Endothelial cell of umbilical vein (primary cell): ENCODE measurements at regions not wholly inside any gene's neighbourhood (a gene's known extent, or its start where the extent isn't known, plus 50 kb on each side); places are given as distances from the start of the nearest gene placed in this dataset.

ENCODE experiments used
- BruUV-seq: library from RNA; stranded (reverse); fragments of 400-500 nt; replicated peaks from 2 replicates; lab custom pipeline; 2021; lab: Mats Ljungman, UMichigan
- CTCF ChIA-PET: fragments of 300-600, 350-600 bp; sonication (Branson Sonifier 250); formaldehyde crosslinking; loops from one replicate; lab custom pipeline; 2021; ENCODE audit warnings: antibody characterized with exemption, inconsistent platforms; lab: Charles Lee
- POLR2A ChIA-PET: fragments of 300-600, 350-600 bp; sonication (Branson Sonifier 250); formaldehyde crosslinking; loops from one replicate; lab custom pipeline; 2021; ENCODE audit warnings: antibody characterized with exemption, inconsistent platforms; lab: Charles Lee
- DNase-seq: peaks from one replicate; pipeline ENCODE4 v3.0.0-alpha.2; 2011; ENCODE audit warnings: low read depth, low spot score
- FAIRE-seq: peaks from 2 replicates; lab custom pipeline; 2011; peaks lifted over from hg19 to GRCh38; lab: Jason Lieb, UNC
- H2AFZ ChIP-seq: 2 replicates; pipeline ENCODE4 v1.6.0; 2012; ENCODE audit warnings: low read depth, low read length, control low read depth, inconsistent platforms
- H3K27ac ChIP-seq: 2 replicates; pipeline ENCODE4 v1.5.1; 2011; ENCODE audit warnings: low read depth, mild to moderate bottlenecking, control low read depth, low read length, moderate library complexity; ENCODE audit not compliant: insufficient read depth
- H3K27me3 ChIP-seq, 2 experiments: 2 replicates each; pipeline versions ENCODE4 v1.6.0 to v1.6.1; 2011; ENCODE audit warnings: low read length in 2 of 2, mixed read lengths in 1 of 2; ENCODE audit not compliant: control insufficient read depth in 2 of 2, insufficient read depth in 2 of 2
- H3K36me3 ChIP-seq, 2 experiments: 2 replicates in 1 of 2; 3 replicates in 1 of 2; pipeline ENCODE4 v1.5.1; 2011; ENCODE audit warnings: low read length in 2 of 2, mild to moderate bottlenecking in 1 of 2, moderate library complexity in 1 of 2; ENCODE audit not compliant: control insufficient read depth in 2 of 2, insufficient read depth in 2 of 2; ENCODE audit errors: extremely low read depth in 1 of 2
- H3K4me1 ChIP-seq: 3 replicates; pipeline ENCODE4 v1.5.1; 2011; ENCODE audit warnings: mild to moderate bottlenecking, low read length; ENCODE audit not compliant: control insufficient read depth, insufficient read depth; ENCODE audit errors: extremely low read depth
- H3K4me2 ChIP-seq: 2 replicates; pipeline ENCODE4 v1.6.1; 2011; ENCODE audit warnings: low read length, control low read depth, mixed read lengths; ENCODE audit not compliant: insufficient read depth
- H3K4me3 ChIP-seq, 3 experiments: fragments of 200-600 bp in 1 of 3; sonication (generic), shearing (Covaris generic) in 1 of 3; replicated peaks in 1 of 3; 2 replicates each; pipeline ENCODE4 v1.5.1; 2011 to 2016; ENCODE audit warnings: control low read depth in 3 of 3, low read length in 3 of 3, mild to moderate bottlenecking in 2 of 3, inconsistent platforms in 1 of 3, low read depth in 1 of 3, moderate library complexity in 1 of 3; ENCODE audit not compliant: insufficient read depth in 1 of 3
- H3K79me2 ChIP-seq: 2 replicates; pipeline ENCODE4 v1.6.0; 2012; ENCODE audit warnings: low read length, inconsistent platforms; ENCODE audit not compliant: control insufficient read depth, insufficient read depth
- H3K9ac ChIP-seq: replicated peaks from 2 replicates; pipeline ENCODE3; 2011; ENCODE audit warnings: low read length, control low read depth; ENCODE audit not compliant: insufficient read depth; ENCODE audit errors: extremely low read depth
- H3K9me1 ChIP-seq: replicated peaks from 3 replicates; pipeline ENCODE4 v1.6.0; 2011; ENCODE audit warnings: mild to moderate bottlenecking, low read length; ENCODE audit not compliant: control insufficient read depth, insufficient read depth; ENCODE audit errors: extremely low read depth
- H3K9me3 ChIP-seq: replicated peaks from 2 replicates; pipeline ENCODE4 v1.5.1; 2012; ENCODE audit warnings: low read length, inconsistent platforms; ENCODE audit not compliant: control insufficient read depth, insufficient read depth
- H4K20me1 ChIP-seq: replicated peaks from 2 replicates; pipeline ENCODE3; 2011; ENCODE audit warnings: mild to moderate bottlenecking, low read length; ENCODE audit not compliant: control insufficient read depth, insufficient read depth; ENCODE audit errors: extremely low read depth
- CTCF ChIP-seq, 2 donors: IDR thresholded peaks; 1 replicate in 1 of 2; 2 replicates in 1 of 2; pipeline ENCODE4 v1.5.1; 2011; ENCODE audit warnings: low read length in 2 of 2, mild to moderate bottlenecking in 2 of 2, moderate library complexity in 2 of 2, control low read depth in 1 of 2, inconsistent platforms in 1 of 2, low read depth in 1 of 2; ENCODE audit not compliant: insufficient read depth in 1 of 2; ENCODE audit errors: extremely low read depth in 1 of 2
- FOS ChIP-seq: IDR thresholded peaks from 2 replicates; pipeline ENCODE4 v1.6.1; 2011; ENCODE audit warnings: mild to moderate bottlenecking, low read length, moderate library complexity, borderline replicate concordance; ENCODE audit not compliant: insufficient read depth
- GATA2 ChIP-seq: IDR thresholded peaks from 2 replicates; pipeline ENCODE4 v1.7.0; 2011; ENCODE audit warnings: low read depth, mild to moderate bottlenecking, moderate library complexity, mixed read lengths, low read length; ENCODE audit not compliant: insufficient read length, insufficient read depth
- dilution Hi-C: fragments of 300-500 bp; cut with MboI; formaldehyde crosslinking; loops from one replicate; pipeline ENCODE4 v1.15.0; 2019; ENCODE audit warnings: low sequenced_read_pairs; ENCODE audit not compliant: extremely low pct_ligation_motif_present
- intact Hi-C: fragments of 100-400 bp; cut with micrococcal nuclease; formaldehyde crosslinking; loops from one replicate; pipeline ENCODE4 v1.10.0; 2022

- POLR2A ChIA-PET = no interaction called here
- Histone ChIP-seq H2AFZ (no peak overlapping the region), H3K79me2 (no peaks in the 10 kb centered on the region), H3K27me3 (no peaks in the 10 kb centered on the region), H4K20me1 (no peaks in the 10 kb centered on the region), H3K4me2 (no peak overlapping the region), H3K36me3 (no peaks in the 10 kb centered on the region), H3K27ac (no peak overlapping the region), H3K4me1 (no peaks in the 10 kb centered on the region), H3K9me1 (no peaks in the 10 kb centered on the region), H3K9me3 (no peaks in the 10 kb centered on the region), H3K4me3 (no peak overlapping the region), H3K9ac (no peak overlapping the region)
- FAIRE-seq (peak; percentile 12), DNase-seq (no peak)
- CTCF ChIA-PET = no interaction called here
- intact Hi-C loops (no loop called here), dilution Hi-C loops (no loop called here)
- no TSS peak for BruUV-seq
- no peak for TF ChIP-seq GATA2
- TF ChIP-seq FOS = no peak
Measured at GRCh38 chr16:59121411-59122261, 387.5 kb upstream of the GOT2 start.

GRCh38 chr16:59116744-59117143 lies 382.6 kb upstream of the GOT2 start:
- Histone ChIP-seq H3K79me2 (no peaks in the 10 kb centered on the region), H2AFZ (no peak overlapping the region), H3K4me1 (no peaks in the 10 kb centered on the region), H3K27me3 (no peaks in the 10 kb centered on the region), H3K9me1 (no peaks in the 10 kb centered on the region), H3K4me2 (no peak overlapping the region), H4K20me1 (no peaks in the 10 kb centered on the region), H3K9ac (no peak overlapping the region), H3K9me3 (no peaks in the 10 kb centered on the region), H3K27ac (no peak overlapping the region), H3K36me3 (no peaks in the 10 kb centered on the region), H3K4me3 (no peak overlapping the region)
- intact Hi-C loops = no loop called here
- no peak for DNase-seq
- ChIA-PET CTCF (no interaction called here), POLR2A (no interaction called here)
- BruUV-seq = no TSS peak
- no peak for TF ChIP-seq CTCF (IDR thresholded peaks at IDR 0.05; ENCODE audit: extremely low read depth in 1 of 2, insufficient read depth in 1 of 2, low read depth in 1 of 2, low read length in 2 of 2)
- dilution Hi-C loops = no loop called here
- FAIRE-seq = no peak
